ENCODE measurements at regions not wholly inside any gene's neighbourhood (a gene's known extent, or its start where the extent isn't known, plus 50 kb on each side); places are given as distances from the start of the nearest gene placed in this dataset.

- DNase-seq (ENCODE audit: low read depth) = no peak
- H3K36me3 ChIP-seq (ENCODE audit: control insufficient read depth, insufficient read depth, low read length) = no peaks in the 10 kb centered on the region
- POLR2A ChIA-PET = no interaction called here
- TF ChIP-seq CTCF (IDR thresholded peaks at IDR 0.05; ENCODE audit: insufficient read depth, low read depth, low read length) = no peak
- H3K27me3 ChIP-seq (ENCODE audit: control insufficient read depth, insufficient read depth, low read length) = no peaks in the 10 kb centered on the region
- H3K4me3 ChIP-seq (ENCODE audit: low read depth, low read length) = no peak overlapping the region
- CTCF ChIA-PET = no interaction called here
These were observed 73.7 kb upstream of the ANK2 start for GRCh38 chr4:112975567-112976355.

GRCh38 chr4:112978691-112979472 is 70.6 kb upstream of the ANK2 start:
- CTCF ChIA-PET = interaction anchor here (1.3 kb wide), 1 partner anchor 27 kb away, joined by 4 read pairs; no protein-coding TSS in a partner anchor
- Histone ChIP-seq H3K36me3 (ENCODE audit: control insufficient read depth, insufficient read depth, low read length) (no peaks in the 10 kb centered on the region), H3K27me3 (ENCODE audit: control insufficient read depth, insufficient read depth, low read length) (no peaks in the 10 kb centered on the region), H3K4me3 (ENCODE audit: low read depth, low read length) (no peak overlapping the region)
- DNase-seq (ENCODE audit: low read depth) = no peak
- TF ChIP-seq CTCF (IDR thresholded peaks at IDR 0.05; ENCODE audit: insufficient read depth, low read depth, low read length) = no peak
- POLR2A ChIA-PET = no interaction called here

- no peak for TF ChIP-seq CTCF (IDR thresholded peaks at IDR 0.05; ENCODE audit: insufficient read depth, low read depth, low read length)
- ChIA-PET POLR2A (no interaction called here), CTCF (interaction anchor here (1.3 kb wide), 1 partner anchor 28 kb away, joined by 4 read pairs; no protein-coding TSS in a partner anchor)
- H3K36me3 ChIP-seq (ENCODE audit: control insufficient read depth, insufficient read depth, low read length) = no peaks in the 10 kb centered on the region
- no peak overlapping the region for H3K4me3 ChIP-seq (ENCODE audit: low read depth, low read length)
- no peaks in the 10 kb centered on the region for H3K27me3 ChIP-seq (ENCODE audit: control insufficient read depth, insufficient read depth, low read length)
- DNase-seq (ENCODE audit: low read depth) = no peak
These were observed 69.5 kb upstream of the ANK2 start for GRCh38 chr4:112979881-112980421.

- Histone ChIP-seq H3K36me3 (ENCODE audit: control insufficient read depth, insufficient read depth, low read length) (no peaks in the 10 kb centered on the region), H3K27me3 (ENCODE audit: control insufficient read depth, insufficient read depth, low read length) (no peaks in the 10 kb centered on the region), H3K4me3 (ENCODE audit: low read depth, low read length) (no peak overlapping the region)
- POLR2A ChIA-PET = no interaction called here
- CTCF ChIA-PET = no interaction called here
- no peak for DNase-seq (ENCODE audit: low read depth)
- TF ChIP-seq CTCF (IDR thresholded peaks at IDR 0.05; ENCODE audit: insufficient read depth, low read depth, low read length) = peak; percentile 13; the same call in 1 of the 2 replicates
These were observed 66.8 kb upstream of the ANK2 start for GRCh38 chr4:112982680-112983079.
